Right atrium auricular region (tissue), 2 donors: ENCODE measurements at regions not wholly inside any gene's neighbourhood (a gene's known extent, or its start where the extent isn't known, plus 50 kb on each side); places are given as distances from the start of the nearest gene placed in this dataset.

Experiments used
- DNase-seq: peaks from one replicate; pipeline ENCODE4 v3.0.0-alpha.2; 2019; ENCODE audit warnings: low spot score
- H3K27ac ChIP-seq, 2 donors: fragments of 200-600 bp; sonication (generic); 1 replicate in 1 of 2; 2 replicates in 1 of 2; pipeline ENCODE4 v1.5.1; 2016 to 2019
- H3K27me3 ChIP-seq, 2 donors: fragments of 200-600 bp; sonication (generic); one replicate each; pipeline versions ENCODE4 v1.5.1 to v1.6.0; 2017 to 2019
- H3K36me3 ChIP-seq: fragments of 200-600 bp; sonication (generic); one replicate; pipeline ENCODE4 v1.5.1; 2016
- H3K4me1 ChIP-seq, 2 donors: fragments of 200-600 bp; sonication (generic); one replicate each; pipeline versions ENCODE4 v1.5.1 to v1.6.0; 2017 to 2019
- H3K4me3 ChIP-seq, 2 donors: fragments of 200-600 bp; sonication (generic); 1 replicate in 1 of 2; 2 replicates in 1 of 2; pipeline ENCODE4 v1.5.1; 2017 to 2019; ENCODE audit warnings: mild to moderate bottlenecking in 1 of 2, moderate library complexity in 1 of 2
- H3K9me3 ChIP-seq, 2 donors: fragments of 200-600 bp; sonication (generic); one replicate each; pipeline ENCODE4 v1.5.1; 2019
- CTCF ChIP-seq, 2 donors: fragments of 200-600 bp; sonication (generic); IDR thresholded peaks; one replicate each; pipeline ENCODE4 v1.5.1; 2019; ENCODE audit warnings: antibody characterized with exemption in 2 of 2

- peaks cover 0 to 4% of the 10 kb centered on the region in 2 donors for H3K9me3 ChIP-seq
- H3K27ac ChIP-seq, result no peak overlapping the region
- TF ChIP-seq CTCF (IDR thresholded peaks at IDR 0.05), result no peak
- H3K4me1 ChIP-seq, result no peaks in the 10 kb centered on the region
- H3K36me3 ChIP-seq, result no peaks in the 10 kb centered on the region
- no peak for DNase-seq
- H3K27me3 ChIP-seq, result no peaks in the 10 kb centered on the region
- no peak overlapping the region for H3K4me3 ChIP-seq
Measured at GRCh38 chr6:122894791-122895190, 101.2 kb upstream of the CLVS2 start.

- Histone ChIP-seq H3K27me3 (no peaks in the 10 kb centered on the region), H3K36me3 (no peaks in the 10 kb centered on the region), H3K27ac (no peak overlapping the region), H3K9me3 (no peaks in the 10 kb centered on the region), H3K4me1 (no peaks in the 10 kb centered on the region), H3K4me3 (no peak overlapping the region)
- TF ChIP-seq CTCF (IDR thresholded peaks at IDR 0.05), result no peak
- DNase-seq, result no peak
Measured at GRCh38 chr6:122902326-122902725, 93.7 kb upstream of the CLVS2 start.

GRCh38 chr6:122903266-122903915 is 92.6 kb upstream of the CLVS2 start:
- no peaks in the 10 kb centered on the region for H3K27me3 ChIP-seq
- H3K9me3 ChIP-seq, result no peaks in the 10 kb centered on the region
- H3K4me1 ChIP-seq, result no peaks in the 10 kb centered on the region
- no peak for DNase-seq
- no peak overlapping the region for H3K27ac ChIP-seq
- H3K4me3 ChIP-seq, result no peak overlapping the region
- TF ChIP-seq CTCF (IDR thresholded peaks at IDR 0.05), result no peak
- no peaks in the 10 kb centered on the region for H3K36me3 ChIP-seq

GRCh38 chr6:122904166-122904565 is 91.9 kb upstream of the CLVS2 start:
- no peak overlapping the region for H3K4me3 ChIP-seq
- H3K36me3 ChIP-seq, result no peaks in the 10 kb centered on the region
- no peaks in the 10 kb centered on the region for H3K4me1 ChIP-seq
- no peak for DNase-seq
- H3K9me3 ChIP-seq, result no peaks in the 10 kb centered on the region
- H3K27ac ChIP-seq, result no peak overlapping the region
- H3K27me3 ChIP-seq, result no peaks in the 10 kb centered on the region
- TF ChIP-seq CTCF (IDR thresholded peaks at IDR 0.05), result no peak

- Histone ChIP-seq H3K27me3 (no peaks in the 10 kb centered on the region), H3K4me1 (no peaks in the 10 kb centered on the region), H3K4me3 (no peak overlapping the region), H3K27ac (no peak overlapping the region), H3K9me3 (peaks cover 0 to 16% of the 10 kb centered on the region in 2 donors), H3K36me3 (no peaks in the 10 kb centered on the region)
- no peak for DNase-seq
- TF ChIP-seq CTCF (IDR thresholded peaks at IDR 0.05), result no peak
Measured at GRCh38 chr6:122913558-122913957, 82.5 kb upstream of the CLVS2 start.

GRCh38 chr6:122918714-122919113 is 77.3 kb upstream of the CLVS2 start:
- TF ChIP-seq CTCF (IDR thresholded peaks at IDR 0.05), result no peak
- DNase-seq, result no peak
- Histone ChIP-seq H3K4me1 (no peaks in the 10 kb centered on the region), H3K9me3 (peaks cover 0 to 16% of the 10 kb centered on the region in 2 donors), H3K27ac (no peak overlapping the region), H3K4me3 (no peak overlapping the region), H3K36me3 (no peaks in the 10 kb centered on the region), H3K27me3 (no peaks in the 10 kb centered on the region)
